OCI-LY1 (cell line): ENCODE measurements at regions not wholly inside any gene's neighbourhood (a gene's known extent, or its start where the extent isn't known, plus 50 kb on each side); places are given as distances from the start of the nearest gene placed in this dataset.

Experiments
- H2AFZ ChIP-seq: fragments of 200-600 bp; sonication (generic), shearing (Covaris generic); 2 replicates; pipeline ENCODE4 v1.6.0; 2014; ENCODE audit warnings: antibody characterized with exemption, mild to moderate bottlenecking, low read length
- H3F3A ChIP-seq: fragments of 200-600 bp; sonication (generic), shearing (Covaris generic); 2 replicates; pipeline ENCODE4 v1.6.0; 2014; ENCODE audit warnings: mild to moderate bottlenecking, antibody characterized with exemption, low read length, moderate library complexity; ENCODE audit not compliant: insufficient read depth
- H3K27ac ChIP-seq: fragments of 200-600 bp; sonication (generic); 2 replicates; pipeline ENCODE4 v1.5.1; 2014; ENCODE audit warnings: low read length, mixed run types, mild to moderate bottlenecking, low read depth; ENCODE audit not compliant: poor library complexity, severe bottlenecking
- H3K27me3 ChIP-seq: fragments of 200-600 bp; sonication (generic); 2 replicates; pipeline ENCODE4 v1.6.0; 2014; ENCODE audit warnings: antibody characterized with exemption, mild to moderate bottlenecking, low read length, moderate library complexity; ENCODE audit not compliant: insufficient read depth
- H3K36me3 ChIP-seq: fragments of 200-600 bp; sonication (generic); 2 replicates; pipeline ENCODE4 v1.6.1; 2014; ENCODE audit warnings: mild to moderate bottlenecking, antibody characterized with exemption, low read length, moderate library complexity, mixed read lengths; ENCODE audit not compliant: insufficient read depth
- H3K4me1 ChIP-seq: fragments of 200-600 bp; sonication (generic); 2 replicates; pipeline ENCODE4 v1.5.1; 2014; ENCODE audit warnings: mild to moderate bottlenecking, low read length, moderate library complexity; ENCODE audit not compliant: insufficient read depth, severe bottlenecking
- H3K4me2 ChIP-seq: fragments of 200-600 bp; sonication (generic), shearing (Covaris generic); 2 replicates; pipeline ENCODE4 v1.6.1; 2014; ENCODE audit warnings: low read length
- H3K4me3 ChIP-seq: fragments of 200-600 bp; sonication (generic); 2 replicates; pipeline ENCODE4 v1.5.1; 2014; ENCODE audit warnings: low read length, low read depth, mild to moderate bottlenecking, mixed read lengths; ENCODE audit not compliant: poor library complexity, severe bottlenecking
- H3K79me2 ChIP-seq: fragments of 200-600 bp; shearing (Covaris generic); 2 replicates; pipeline ENCODE4 v1.6.1; 2016; ENCODE audit warnings: mixed run types, low read length, mixed read lengths; ENCODE audit not compliant: insufficient read depth
- H3K9ac ChIP-seq: fragments of 200-600 bp; sonication (generic), shearing (Covaris generic); 2 replicates; pipeline ENCODE4 v1.6.1; 2014; ENCODE audit warnings: mild to moderate bottlenecking, low read length, mixed read lengths
- H3K9me2 ChIP-seq: fragments of 200-600 bp; sonication (generic), shearing (Covaris generic); 2 replicates; pipeline ENCODE4 v1.6.1; 2014; ENCODE audit warnings: low read depth, mild to moderate bottlenecking, low read length, mixed read lengths
- H3K9me3 ChIP-seq: fragments of 200-600 bp; shearing (Covaris generic); 2 replicates; pipeline ENCODE4 v1.6.1; 2014; ENCODE audit warnings: low read length, mixed read lengths
- H4K20me1 ChIP-seq: fragments of 200-600 bp; sonication (generic), shearing (Covaris generic); 2 replicates; pipeline ENCODE4 v1.6.0; 2016; ENCODE audit warnings: mild to moderate bottlenecking, low read length; ENCODE audit not compliant: insufficient read depth
- EZH2 ChIP-seq: fragments of 200-600 bp; sonication (generic), shearing (Covaris generic); IDR thresholded peaks from 2 replicates; pipeline ENCODE4 v1.8.0; 2017; ENCODE audit warnings: borderline replicate concordance, mixed run types, mild to moderate bottlenecking, antibody characterized with exemption, low read length, moderate library complexity, mixed read lengths
- TF ChIP-seq, protein P1 (sequence below): fragments of 200-600 bp; sonication (generic), shearing (Covaris generic); IDR thresholded peaks from 2 replicates; pipeline ENCODE4 v1.5.1; 2017; ENCODE audit warnings: mild to moderate bottlenecking, antibody characterized with exemption, low read length, moderate library complexity, mixed read lengths

DNA sequence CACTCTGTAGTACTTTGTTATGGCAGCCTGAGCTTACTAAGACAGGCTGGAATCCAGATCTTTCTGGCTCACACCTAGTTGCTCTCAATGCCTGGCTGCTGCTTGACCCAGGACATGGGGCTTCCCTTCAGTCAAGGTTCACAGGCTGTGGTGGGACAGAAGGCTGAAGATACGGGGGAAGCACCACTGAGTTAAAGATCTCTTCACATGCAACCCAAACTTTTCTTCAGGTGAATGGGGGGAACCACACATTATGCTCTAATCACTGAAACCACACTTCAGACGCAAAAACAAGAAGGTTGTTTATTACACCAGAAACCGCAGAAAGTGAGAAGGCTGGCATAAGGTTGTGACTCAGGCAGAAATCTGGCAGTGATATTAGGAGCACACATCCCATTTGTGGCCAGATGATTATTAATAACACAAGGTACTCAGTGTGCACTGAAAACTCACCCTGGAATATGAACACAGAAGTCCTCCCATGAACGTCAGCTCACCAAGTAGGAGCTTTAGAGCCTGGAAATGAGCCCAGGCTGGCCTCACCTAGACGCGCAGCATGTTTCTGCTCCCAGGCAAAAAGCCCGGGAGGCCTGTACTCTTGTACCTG lies 230.5 kb upstream of the CHRNA7 start:
- H3K27me3 ChIP-seq, result no peaks in the 10 kb centered on the region
- H3K9me3 ChIP-seq, result no peaks in the 10 kb centered on the region
- H3K4me2 ChIP-seq, result no peak overlapping the region
- no peak overlapping the region for H2AFZ ChIP-seq
- H3K79me2 ChIP-seq, result no peaks in the 10 kb centered on the region
- no peaks in the 10 kb centered on the region for H3K9me2 ChIP-seq
- no peak overlapping the region for H3K4me3 ChIP-seq
- H3K9ac ChIP-seq, result no peak overlapping the region
- H3K27ac ChIP-seq, result no peak overlapping the region
- no peaks in the 10 kb centered on the region for H3K4me1 ChIP-seq
- TF ChIP-seq, protein P1, sequence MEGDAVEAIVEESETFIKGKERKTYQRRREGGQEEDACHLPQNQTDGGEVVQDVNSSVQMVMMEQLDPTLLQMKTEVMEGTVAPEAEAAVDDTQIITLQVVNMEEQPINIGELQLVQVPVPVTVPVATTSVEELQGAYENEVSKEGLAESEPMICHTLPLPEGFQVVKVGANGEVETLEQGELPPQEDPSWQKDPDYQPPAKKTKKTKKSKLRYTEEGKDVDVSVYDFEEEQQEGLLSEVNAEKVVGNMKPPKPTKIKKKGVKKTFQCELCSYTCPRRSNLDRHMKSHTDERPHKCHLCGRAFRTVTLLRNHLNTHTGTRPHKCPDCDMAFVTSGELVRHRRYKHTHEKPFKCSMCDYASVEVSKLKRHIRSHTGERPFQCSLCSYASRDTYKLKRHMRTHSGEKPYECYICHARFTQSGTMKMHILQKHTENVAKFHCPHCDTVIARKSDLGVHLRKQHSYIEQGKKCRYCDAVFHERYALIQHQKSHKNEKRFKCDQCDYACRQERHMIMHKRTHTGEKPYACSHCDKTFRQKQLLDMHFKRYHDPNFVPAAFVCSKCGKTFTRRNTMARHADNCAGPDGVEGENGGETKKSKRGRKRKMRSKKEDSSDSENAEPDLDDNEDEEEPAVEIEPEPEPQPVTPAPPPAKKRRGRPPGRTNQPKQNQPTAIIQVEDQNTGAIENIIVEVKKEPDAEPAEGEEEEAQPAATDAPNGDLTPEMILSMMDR, result no peak
- no peak for TF ChIP-seq EZH2
- H3K36me3 ChIP-seq, result no peaks in the 10 kb centered on the region
- H4K20me1 ChIP-seq, result no peaks in the 10 kb centered on the region
- H3F3A ChIP-seq, result no peaks in the 10 kb centered on the region

DNA sequence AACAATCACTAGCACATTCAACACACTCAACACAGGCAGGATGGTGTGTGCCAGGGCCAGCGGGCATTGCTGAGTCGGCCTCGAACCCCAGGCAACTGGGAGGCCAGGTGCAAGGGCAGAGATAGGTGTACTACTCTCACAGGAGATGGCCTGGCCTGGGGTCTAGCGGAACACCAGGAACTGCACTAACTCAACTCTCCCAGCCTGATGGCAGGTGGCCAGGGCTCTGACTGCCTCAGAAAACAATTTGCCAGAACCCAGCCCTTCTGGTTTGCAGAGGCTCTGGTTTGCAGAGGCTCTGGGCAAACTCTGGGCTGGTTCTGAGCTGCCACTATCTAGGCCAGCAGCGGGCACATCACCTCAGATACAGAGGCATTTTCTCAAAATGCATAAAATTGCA lies 229.2 kb upstream of the CHRNA7 start:
- no peaks in the 10 kb centered on the region for H4K20me1 ChIP-seq
- no peak overlapping the region for H3K27ac ChIP-seq
- H3K4me1 ChIP-seq, result no peaks in the 10 kb centered on the region
- H3K4me3 ChIP-seq, result no peak overlapping the region
- H3F3A ChIP-seq, result no peaks in the 10 kb centered on the region
- H3K4me2 ChIP-seq, result no peak overlapping the region
- H3K79me2 ChIP-seq, result no peaks in the 10 kb centered on the region
- no peak for TF ChIP-seq EZH2
- TF ChIP-seq, protein P1, result no peak
- no peaks in the 10 kb centered on the region for H3K9me2 ChIP-seq
- no peak overlapping the region for H2AFZ ChIP-seq
- H3K27me3 ChIP-seq, result no peaks in the 10 kb centered on the region
- H3K36me3 ChIP-seq, result no peaks in the 10 kb centered on the region
- H3K9me3 ChIP-seq, result no peaks in the 10 kb centered on the region
- H3K9ac ChIP-seq, result no peak overlapping the region

DNA sequence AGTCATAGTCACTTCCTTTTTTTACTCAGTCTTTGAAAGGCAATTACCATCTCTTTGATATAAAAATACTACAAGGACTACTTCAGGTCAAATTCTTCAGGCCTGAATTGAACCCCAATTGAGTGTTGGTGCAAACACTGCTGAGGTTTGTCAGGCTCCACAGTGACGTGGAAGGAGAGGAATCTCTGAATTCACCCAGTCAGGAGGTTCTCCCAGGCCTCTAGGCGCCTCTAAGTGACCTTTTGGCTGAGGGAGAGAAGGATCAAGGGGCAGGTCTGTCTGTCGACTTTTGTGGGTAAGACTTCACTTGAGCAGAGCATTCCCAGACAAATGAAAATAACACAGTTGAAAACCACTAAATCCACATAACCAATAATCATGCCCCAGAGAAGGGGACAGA lies 227.6 kb upstream of the CHRNA7 start:
- no peak for TF ChIP-seq EZH2
- TF ChIP-seq, protein P1, result no peak
- Histone ChIP-seq H3K36me3 (no peaks in the 10 kb centered on the region), H3K4me3 (no peak overlapping the region), H2AFZ (no peak overlapping the region), H3F3A (no peaks in the 10 kb centered on the region), H3K27ac (no peak overlapping the region), H3K79me2 (no peaks in the 10 kb centered on the region), H4K20me1 (no peaks in the 10 kb centered on the region), H3K27me3 (no peaks in the 10 kb centered on the region), H3K9me3 (no peaks in the 10 kb centered on the region), H3K9ac (no peak overlapping the region), H3K4me1 (no peaks in the 10 kb centered on the region), H3K4me2 (no peak overlapping the region), H3K9me2 (no peaks in the 10 kb centered on the region)
